ENCODE measurements at regions not wholly inside any gene's neighbourhood (a gene's known extent, or its start where the extent isn't known, plus 50 kb on each side); places are given as distances from the start of the nearest gene placed in this dataset.

GRCh38 chr1:93013145-93014065 lies 52.1 kb upstream of the DIPK1A start:
- Histone ChIP-seq H3K9me3 (ENCODE audit: control insufficient read depth in 3 of 3, low read length in 3 of 3) (no peaks in the 10 kb centered on the region), H3K27me3 (ENCODE audit: control insufficient read depth in 3 of 3, insufficient read depth in 3 of 3, low read length in 3 of 3) (no peaks in the 10 kb centered on the region), H3K4me3 (ENCODE audit: low read length in 3 of 3) (no peak overlapping the region), H3K9ac (ENCODE audit: low read depth in 1 of 3, low read length in 3 of 3) (peak overlapping the region in 2 of 3 donors; percentile 0 to 55), H3K36me3 (ENCODE audit: control insufficient read depth in 3 of 3, insufficient read depth in 3 of 3, low read length in 3 of 3) (no peaks in the 10 kb centered on the region), H3K4me1 (ENCODE audit: control insufficient read depth in 3 of 3, insufficient read depth in 3 of 3, low read length in 3 of 3) (peaks cover 24 to 36% (median 32%) of the 10 kb centered on the region in 3 donors), H3K27ac (ENCODE audit: low read depth, low read length) (peak overlapping the region; percentile 58)

GRCh38 chr1:93014168-93014567 lies 52.9 kb upstream of the DIPK1A start:
- Histone ChIP-seq H3K4me3 (ENCODE audit: low read length in 3 of 3) (no peak overlapping the region), H3K27me3 (ENCODE audit: control insufficient read depth in 3 of 3, insufficient read depth in 3 of 3, low read length in 3 of 3) (no peaks in the 10 kb centered on the region), H3K9me3 (ENCODE audit: control insufficient read depth in 3 of 3, low read length in 3 of 3) (no peaks in the 10 kb centered on the region), H3K4me1 (ENCODE audit: control insufficient read depth in 3 of 3, insufficient read depth in 3 of 3, low read length in 3 of 3) (peaks cover 24 to 36% (median 32%) of the 10 kb centered on the region in 3 donors), H3K9ac (ENCODE audit: low read depth in 1 of 3, low read length in 3 of 3) (no peak overlapping the region), H3K27ac (ENCODE audit: low read depth, low read length) (peak overlapping the region; percentile 58), H3K36me3 (ENCODE audit: control insufficient read depth in 3 of 3, insufficient read depth in 3 of 3, low read length in 3 of 3) (no peaks in the 10 kb centered on the region)

GRCh38 chr1:93015590-93015989 lies 54.3 kb upstream of the DIPK1A start:
- Histone ChIP-seq H3K9me3 (ENCODE audit: control insufficient read depth in 3 of 3, low read length in 3 of 3) (no peaks in the 10 kb centered on the region), H3K27ac (ENCODE audit: low read depth, low read length) (peak overlapping the region; percentile 40), H3K4me3 (ENCODE audit: low read length in 3 of 3) (peak overlapping the region in 2 of 3 donors; percentile 6 to 20), H3K36me3 (ENCODE audit: control insufficient read depth in 3 of 3, insufficient read depth in 3 of 3, low read length in 3 of 3) (no peaks in the 10 kb centered on the region), H3K9ac (ENCODE audit: low read depth in 1 of 3, low read length in 3 of 3) (peak overlapping the region in 1 of 3 donors; percentile 23), H3K4me1 (ENCODE audit: control insufficient read depth in 3 of 3, insufficient read depth in 3 of 3, low read length in 3 of 3) (peaks cover 24 to 36% (median 32%) of the 10 kb centered on the region in 3 donors), H3K27me3 (ENCODE audit: control insufficient read depth in 3 of 3, insufficient read depth in 3 of 3, low read length in 3 of 3) (no peaks in the 10 kb centered on the region)

- Histone ChIP-seq H3K9me3 (ENCODE audit: control insufficient read depth in 3 of 3, low read length in 3 of 3) (no peaks in the 10 kb centered on the region), H3K4me1 (ENCODE audit: control insufficient read depth in 3 of 3, insufficient read depth in 3 of 3, low read length in 3 of 3) (peaks cover 24 to 36% (median 32%) of the 10 kb centered on the region in 3 donors), H3K27ac (ENCODE audit: low read depth, low read length) (peak overlapping the region; percentile 40), H3K9ac (ENCODE audit: low read depth in 1 of 3, low read length in 3 of 3) (peak overlapping the region in 2 of 3 donors; percentile 23 to 34), H3K36me3 (ENCODE audit: control insufficient read depth in 3 of 3, insufficient read depth in 3 of 3, low read length in 3 of 3) (no peaks in the 10 kb centered on the region), H3K4me3 (ENCODE audit: low read length in 3 of 3) (peak overlapping the region; percentile 6 to 49 (median 49)), H3K27me3 (ENCODE audit: control insufficient read depth in 3 of 3, insufficient read depth in 3 of 3, low read length in 3 of 3) (no peaks in the 10 kb centered on the region)
Measured at GRCh38 chr1:93016171-93016570, 54.9 kb upstream of the DIPK1A start.

- H3K27me3 ChIP-seq (ENCODE audit: control insufficient read depth in 3 of 3, insufficient read depth in 3 of 3, low read length in 3 of 3), result no peaks in the 10 kb centered on the region
- H3K4me1 ChIP-seq (ENCODE audit: control insufficient read depth in 3 of 3, insufficient read depth in 3 of 3, low read length in 3 of 3), result peaks cover 0 to 3% (median 2%) of the 10 kb centered on the region in 3 donors
- H3K27ac ChIP-seq (ENCODE audit: low read depth, low read length), result no peak overlapping the region
- no peaks in the 10 kb centered on the region for H3K36me3 ChIP-seq (ENCODE audit: control insufficient read depth in 3 of 3, insufficient read depth in 3 of 3, low read length in 3 of 3)
- no peaks in the 10 kb centered on the region for H3K9me3 ChIP-seq (ENCODE audit: control insufficient read depth in 3 of 3, low read length in 3 of 3)
- no peak overlapping the region for H3K4me3 ChIP-seq (ENCODE audit: low read length in 3 of 3)
- H3K9ac ChIP-seq (ENCODE audit: low read depth in 1 of 3, low read length in 3 of 3), result peak overlapping the region in 1 of 3 donors; percentile 20
Measured at GRCh38 chr1:93021539-93022134, 57.4 kb upstream of the MTF2 start.

- Histone ChIP-seq H3K27me3 (ENCODE audit: control insufficient read depth in 3 of 3, insufficient read depth in 3 of 3, low read length in 3 of 3) (no peaks in the 10 kb centered on the region), H3K36me3 (ENCODE audit: control insufficient read depth in 3 of 3, insufficient read depth in 3 of 3, low read length in 3 of 3) (no peaks in the 10 kb centered on the region), H3K4me3 (ENCODE audit: low read length in 3 of 3) (no peak overlapping the region), H3K9ac (ENCODE audit: low read depth in 1 of 3, low read length in 3 of 3) (no peak overlapping the region), H3K9me3 (ENCODE audit: control insufficient read depth in 3 of 3, low read length in 3 of 3) (no peaks in the 10 kb centered on the region), H3K4me1 (ENCODE audit: control insufficient read depth in 3 of 3, insufficient read depth in 3 of 3, low read length in 3 of 3) (no peaks in the 10 kb centered on the region), H3K27ac (ENCODE audit: low read depth, low read length) (no peak overlapping the region)
Measured at GRCh38 chr1:93022580-93022979, 56.5 kb upstream of the MTF2 start.

GRCh38 chr1:93023281-93023680 lies 55.8 kb upstream of the MTF2 start:
- Histone ChIP-seq H3K36me3 (ENCODE audit: control insufficient read depth in 3 of 3, insufficient read depth in 3 of 3, low read length in 3 of 3) (no peaks in the 10 kb centered on the region), H3K4me1 (ENCODE audit: control insufficient read depth in 3 of 3, insufficient read depth in 3 of 3, low read length in 3 of 3) (no peaks in the 10 kb centered on the region), H3K9me3 (ENCODE audit: control insufficient read depth in 3 of 3, low read length in 3 of 3) (no peaks in the 10 kb centered on the region), H3K9ac (ENCODE audit: low read depth in 1 of 3, low read length in 3 of 3) (no peak overlapping the region), H3K27ac (ENCODE audit: low read depth, low read length) (no peak overlapping the region), H3K27me3 (ENCODE audit: control insufficient read depth in 3 of 3, insufficient read depth in 3 of 3, low read length in 3 of 3) (no peaks in the 10 kb centered on the region), H3K4me3 (ENCODE audit: low read length in 3 of 3) (no peak overlapping the region)

GRCh38 chr1:93025572-93025971 lies 53.5 kb upstream of the MTF2 start:
- Histone ChIP-seq H3K36me3 (ENCODE audit: control insufficient read depth in 3 of 3, insufficient read depth in 3 of 3, low read length in 3 of 3) (no peaks in the 10 kb centered on the region), H3K27me3 (ENCODE audit: control insufficient read depth in 3 of 3, insufficient read depth in 3 of 3, low read length in 3 of 3) (no peaks in the 10 kb centered on the region), H3K27ac (ENCODE audit: low read depth, low read length) (no peak overlapping the region), H3K4me1 (ENCODE audit: control insufficient read depth in 3 of 3, insufficient read depth in 3 of 3, low read length in 3 of 3) (no peaks in the 10 kb centered on the region), H3K9me3 (ENCODE audit: control insufficient read depth in 3 of 3, low read length in 3 of 3) (no peaks in the 10 kb centered on the region), H3K9ac (ENCODE audit: low read depth in 1 of 3, low read length in 3 of 3) (no peak overlapping the region), H3K4me3 (ENCODE audit: low read length in 3 of 3) (no peak overlapping the region)

- Histone ChIP-seq H3K9ac (ENCODE audit: low read depth in 1 of 3, low read length in 3 of 3) (no peak overlapping the region), H3K9me3 (ENCODE audit: control insufficient read depth in 3 of 3, low read length in 3 of 3) (no peaks in the 10 kb centered on the region), H3K4me1 (ENCODE audit: control insufficient read depth in 3 of 3, insufficient read depth in 3 of 3, low read length in 3 of 3) (no peaks in the 10 kb centered on the region), H3K4me3 (ENCODE audit: low read length in 3 of 3) (no peak overlapping the region), H3K27ac (ENCODE audit: low read depth, low read length) (no peak overlapping the region), H3K36me3 (ENCODE audit: control insufficient read depth in 3 of 3, insufficient read depth in 3 of 3, low read length in 3 of 3) (no peaks in the 10 kb centered on the region), H3K27me3 (ENCODE audit: control insufficient read depth in 3 of 3, insufficient read depth in 3 of 3, low read length in 3 of 3) (no peaks in the 10 kb centered on the region)
Measured at GRCh38 chr1:93028542-93028941, 50.5 kb upstream of the MTF2 start.
